Esophagus squamous epithelium (tissue), 5 donors: ENCODE measurements at regions not wholly inside any gene's neighbourhood (a gene's known extent, or its start where the extent isn't known, plus 50 kb on each side); places are given as distances from the start of the nearest gene placed in this dataset.

Source experiments
- DNase-seq: peaks from one replicate; lab custom pipeline; 2025; lab: John Stamatoyannopoulos, UW
- H3K27ac ChIP-seq, 4 donors: fragments of 200-600 bp; sonication (generic); one replicate each; pipeline ENCODE4 v1.5.1; 2016 to 2019; ENCODE audit warnings: mild to moderate bottlenecking in 1 of 4
- H3K27me3 ChIP-seq, 4 donors: fragments of 200-600 bp; sonication (generic); 1 replicate in 3 of 4; 2 replicates in 1 of 4; pipeline versions ENCODE4 v1.5.1 to v1.6.0; 2017 to 2021; ENCODE audit warnings: antibody characterized with exemption in 1 of 4
- H3K36me3 ChIP-seq, 3 donors: fragments of 200-600 bp; sonication (generic); one replicate each; pipeline ENCODE4 v1.5.1; 2016 to 2019
- H3K4me1 ChIP-seq, 3 donors: fragments of 200-600 bp; sonication (generic); one replicate each; pipeline ENCODE4 v1.5.1; 2017 to 2019
- H3K4me3 ChIP-seq, 4 donors: fragments of 200-600 bp; sonication (generic); 1 replicate in 3 of 4; 2 replicates in 1 of 4; pipeline ENCODE4 v1.5.1; 2016 to 2019; ENCODE audit warnings: mild to moderate bottlenecking in 2 of 4, moderate library complexity in 1 of 4
- H3K9me3 ChIP-seq, 3 donors: fragments of 200-600 bp; sonication (generic); one replicate each; pipeline ENCODE4 v1.5.1; 2016 to 2019
- POLR2A ChIP-seq, 4 donors: fragments of 450-650 bp; IDR thresholded peaks; one replicate each; pipeline ENCODE4 v1.6.1; 2017; ENCODE audit warnings: antibody characterized with exemption in 4 of 4, mild to moderate bottlenecking in 4 of 4, moderate library complexity in 3 of 4
- WGBS, 2 donors: methylation state at CpG; one replicate each; pipeline ENCODE4 v1.1.5; 2018; 5-methylcytosine and 5-hydroxymethylcytosine counted together
- intact Hi-C: fragments of 100-400 bp; cut with DNase I; formaldehyde crosslinking; loops from one replicate; pipeline ENCODE4 v1.15.0; 2022
- TF ChIP-seq, protein P1 (sequence below), 6 experiments: fragments of 450-650 bp in 4 of 6; fragments of 200-600 bp in 2 of 6; sonication (generic) in 2 of 6; IDR thresholded peaks; one replicate each; pipeline ENCODE4 v1.5.1; 2016 to 2019; ENCODE audit warnings: antibody characterized with exemption in 6 of 6, mild to moderate bottlenecking in 4 of 6, moderate library complexity in 4 of 6
- donor health status: DM: yes; HTN: yes; CAD: no.

DNA sequence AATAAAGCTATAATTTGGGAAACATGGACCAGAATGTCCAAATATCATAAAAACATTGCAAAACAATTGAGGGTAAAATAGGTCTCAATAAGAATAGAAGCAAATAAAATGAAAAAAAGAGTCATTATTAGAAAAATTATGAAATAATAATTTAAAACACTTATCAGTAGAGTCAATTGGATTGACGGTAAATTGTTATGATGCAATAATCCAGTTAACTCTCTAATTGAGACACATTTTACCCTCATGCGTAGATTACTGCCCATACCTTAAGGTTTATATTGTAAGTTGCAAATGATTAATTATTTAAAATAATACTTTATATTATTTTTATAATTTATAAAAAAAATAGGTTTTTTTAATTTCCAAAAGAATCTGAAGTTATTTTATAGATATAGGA lies 73.4 kb upstream of the POU1F1 start:
- H3K27me3 ChIP-seq = no peaks in the 10 kb centered on the region
- H3K27ac ChIP-seq = no peak overlapping the region
- H3K4me1 ChIP-seq = no peaks in the 10 kb centered on the region
- H3K4me3 ChIP-seq = no peak overlapping the region
- DNase-seq = no peak
- H3K9me3 ChIP-seq = no peaks in the 10 kb centered on the region
- H3K36me3 ChIP-seq = no peaks in the 10 kb centered on the region
- no peak for TF ChIP-seq POLR2A (IDR thresholded peaks at IDR 0.05)
- TF ChIP-seq, protein P1, sequence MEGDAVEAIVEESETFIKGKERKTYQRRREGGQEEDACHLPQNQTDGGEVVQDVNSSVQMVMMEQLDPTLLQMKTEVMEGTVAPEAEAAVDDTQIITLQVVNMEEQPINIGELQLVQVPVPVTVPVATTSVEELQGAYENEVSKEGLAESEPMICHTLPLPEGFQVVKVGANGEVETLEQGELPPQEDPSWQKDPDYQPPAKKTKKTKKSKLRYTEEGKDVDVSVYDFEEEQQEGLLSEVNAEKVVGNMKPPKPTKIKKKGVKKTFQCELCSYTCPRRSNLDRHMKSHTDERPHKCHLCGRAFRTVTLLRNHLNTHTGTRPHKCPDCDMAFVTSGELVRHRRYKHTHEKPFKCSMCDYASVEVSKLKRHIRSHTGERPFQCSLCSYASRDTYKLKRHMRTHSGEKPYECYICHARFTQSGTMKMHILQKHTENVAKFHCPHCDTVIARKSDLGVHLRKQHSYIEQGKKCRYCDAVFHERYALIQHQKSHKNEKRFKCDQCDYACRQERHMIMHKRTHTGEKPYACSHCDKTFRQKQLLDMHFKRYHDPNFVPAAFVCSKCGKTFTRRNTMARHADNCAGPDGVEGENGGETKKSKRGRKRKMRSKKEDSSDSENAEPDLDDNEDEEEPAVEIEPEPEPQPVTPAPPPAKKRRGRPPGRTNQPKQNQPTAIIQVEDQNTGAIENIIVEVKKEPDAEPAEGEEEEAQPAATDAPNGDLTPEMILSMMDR (IDR thresholded peaks at IDR 0.05) = no peak
- intact Hi-C loops = no loop called here
- WGBS, 2 donors = 95% methylated on average over 2 of the region's 2 CpGs

DNA sequence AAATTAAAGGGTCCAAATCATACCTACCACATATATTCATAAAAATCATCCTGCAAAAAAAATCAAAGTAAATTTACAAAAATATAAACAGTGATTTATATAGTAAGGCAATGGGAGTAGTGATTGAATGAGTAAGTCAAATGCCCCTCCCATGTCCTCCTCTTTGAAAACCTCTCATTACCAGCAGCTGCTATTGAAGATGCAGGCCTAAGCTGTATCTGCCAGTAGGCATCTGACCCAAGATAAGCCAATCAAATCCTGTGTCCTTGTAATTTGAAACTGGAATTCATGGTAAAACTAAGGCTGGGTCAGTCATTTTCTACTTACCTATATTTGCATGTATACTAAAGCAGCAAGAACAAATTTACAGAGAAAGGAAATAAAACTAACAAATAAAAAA lies 60.4 kb upstream of the POU1F1 start:
- Histone ChIP-seq H3K27me3 (no peaks in the 10 kb centered on the region), H3K27ac (no peak overlapping the region), H3K4me3 (no peak overlapping the region), H3K4me1 (peaks cover 0 to 6% (median 0%) of the 10 kb centered on the region in 3 donors), H3K9me3 (no peaks in the 10 kb centered on the region), H3K36me3 (no peaks in the 10 kb centered on the region)
- no peak for DNase-seq
- intact Hi-C loops = no loop called here
- TF ChIP-seq POLR2A (IDR thresholded peaks at IDR 0.05) = no peak
- TF ChIP-seq, protein P1 (IDR thresholded peaks at IDR 0.05) = no peak

DNA sequence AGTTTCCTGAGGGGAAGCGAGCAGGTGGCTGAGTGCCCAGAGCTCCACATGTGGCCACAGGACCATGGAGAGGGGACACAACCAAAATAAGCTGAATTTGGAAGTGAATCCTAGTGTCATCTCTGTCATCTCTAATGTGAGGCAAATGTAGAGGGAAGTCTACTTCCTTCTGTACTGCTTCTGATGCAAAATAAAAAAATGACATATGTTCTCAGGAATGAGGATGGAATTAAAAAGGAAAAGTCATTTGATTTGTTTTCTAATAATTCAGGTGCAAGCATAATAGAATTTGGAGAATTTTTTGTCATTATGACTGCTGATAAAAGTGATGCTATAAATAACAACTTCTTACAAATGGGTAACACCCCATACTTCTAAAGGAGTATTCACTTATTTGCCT lies 59.5 kb upstream of the POU1F1 start:
- Histone ChIP-seq H3K4me1 (peaks cover 0 to 6% (median 0%) of the 10 kb centered on the region in 3 donors), H3K9me3 (no peaks in the 10 kb centered on the region), H3K27me3 (no peaks in the 10 kb centered on the region), H3K36me3 (no peaks in the 10 kb centered on the region), H3K4me3 (no peak overlapping the region), H3K27ac (no peak overlapping the region)
- TF ChIP-seq POLR2A (IDR thresholded peaks at IDR 0.05) = no peak
- TF ChIP-seq, protein P1 (IDR thresholded peaks at IDR 0.05) = no peak
- no peak for DNase-seq
- intact Hi-C loops = no loop called here
- 57 to 68% methylated on average over 1 of the region's 1 CpG for WGBS, 2 donors

DNA sequence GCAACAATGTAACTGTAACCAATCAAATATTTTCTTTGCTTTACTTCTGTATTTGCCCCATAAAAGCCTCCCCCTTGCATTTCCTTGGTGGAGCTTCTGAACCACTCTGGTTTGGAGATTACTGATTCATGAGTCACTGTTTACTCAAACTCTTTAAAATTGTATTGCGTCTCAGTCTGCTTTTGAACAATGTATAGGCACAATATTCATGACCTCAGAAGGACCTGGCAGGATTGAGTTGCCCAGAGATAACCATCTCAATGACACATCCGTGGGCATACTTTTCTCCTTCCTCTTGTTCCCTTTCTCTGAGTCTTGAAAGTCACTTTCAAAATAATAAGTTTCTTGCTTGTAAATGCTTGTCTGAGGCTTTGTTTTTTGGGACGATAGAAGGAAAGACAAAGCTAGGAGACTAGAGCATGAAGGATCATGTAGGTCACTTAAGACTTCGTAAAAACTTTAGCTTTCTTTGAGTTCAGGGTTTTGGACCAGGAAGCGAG lies 57.1 kb upstream of the POU1F1 start:
- Histone ChIP-seq H3K9me3 (no peaks in the 10 kb centered on the region), H3K4me3 (no peak overlapping the region), H3K27ac (no peak overlapping the region), H3K27me3 (no peaks in the 10 kb centered on the region), H3K4me1 (peaks cover 0 to 6% (median 0%) of the 10 kb centered on the region in 3 donors), H3K36me3 (no peaks in the 10 kb centered on the region)
- intact Hi-C loops = no loop called here
- WGBS, 2 donors = 21 to 33% methylated on average over 5 of the region's 5 CpGs
- no peak for TF ChIP-seq POLR2A (IDR thresholded peaks at IDR 0.05)
- TF ChIP-seq, protein P1 (IDR thresholded peaks at IDR 0.05) = no peak
- DNase-seq = no peak

DNA sequence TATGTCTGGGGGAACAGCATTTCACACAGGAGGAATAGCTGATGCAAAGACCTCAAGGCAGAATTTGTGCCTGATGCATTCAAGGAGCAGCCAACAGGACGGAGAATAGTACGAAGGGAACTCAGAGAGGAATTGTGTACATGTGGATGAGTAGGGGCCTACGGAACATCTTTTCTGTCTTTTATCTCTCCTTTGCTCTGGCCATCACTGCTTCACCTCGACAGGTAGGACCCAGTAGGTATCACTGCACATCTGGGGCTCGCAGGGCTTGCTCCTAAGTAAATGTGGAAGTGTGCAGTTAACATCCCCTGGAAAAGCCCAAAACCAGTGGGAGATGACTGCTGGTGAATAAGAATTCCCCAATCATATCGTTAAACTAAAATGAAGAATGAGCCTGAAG lies 56.4 kb upstream of the POU1F1 start:
- no peak for TF ChIP-seq POLR2A (IDR thresholded peaks at IDR 0.05)
- TF ChIP-seq, protein P1 (IDR thresholded peaks at IDR 0.05) = no peak
- no peak for DNase-seq
- H3K9me3 ChIP-seq = no peaks in the 10 kb centered on the region
- WGBS, 2 donors = 66 to 78% methylated on average over 6 of the region's 6 CpGs
- no peaks in the 10 kb centered on the region for H3K36me3 ChIP-seq
- H3K27me3 ChIP-seq = no peaks in the 10 kb centered on the region
- intact Hi-C loops = no loop called here
- no peak overlapping the region for H3K4me3 ChIP-seq
- H3K27ac ChIP-seq = no peak overlapping the region
- peaks cover 0 to 6% (median 0%) of the 10 kb centered on the region in 3 donors for H3K4me1 ChIP-seq
